Amniotic stem cell (primary cell): ENCODE measurements at regions not wholly inside any gene's neighbourhood (a gene's known extent, or its start where the extent isn't known, plus 50 kb on each side); places are given as distances from the start of the nearest gene placed in this dataset.
"Not testable (repeated sequence)": the region's sequence is repeated elsewhere in the genome, so short reads cannot be mapped to it uniquely, and the experiment has no call there.

ENCODE experiments used
- DNase-seq: peaks from one replicate; lab custom pipeline; 2025; lab: John Stamatoyannopoulos, UW

DNA sequence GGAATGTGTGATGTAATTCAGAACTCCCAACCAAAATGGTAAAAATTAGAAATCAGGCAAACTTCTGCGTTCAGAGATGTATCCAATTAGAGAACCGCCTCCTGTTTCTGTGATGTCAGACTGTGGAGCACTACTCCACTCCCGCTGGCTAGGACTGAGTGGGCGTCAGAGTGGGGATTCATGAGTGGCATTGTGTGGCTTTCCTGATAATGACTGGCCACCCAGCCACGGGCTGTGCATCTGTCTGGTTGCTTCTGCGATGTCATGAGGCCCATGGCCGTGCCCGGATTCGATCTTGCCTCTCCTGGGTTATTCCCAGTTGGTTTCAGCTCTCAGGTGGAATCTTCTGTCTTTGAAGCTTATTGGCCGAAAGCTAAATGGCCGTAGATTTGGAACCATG, 87.1 kb upstream of the KCNA1 start:
- no peak for DNase-seq

DNA sequence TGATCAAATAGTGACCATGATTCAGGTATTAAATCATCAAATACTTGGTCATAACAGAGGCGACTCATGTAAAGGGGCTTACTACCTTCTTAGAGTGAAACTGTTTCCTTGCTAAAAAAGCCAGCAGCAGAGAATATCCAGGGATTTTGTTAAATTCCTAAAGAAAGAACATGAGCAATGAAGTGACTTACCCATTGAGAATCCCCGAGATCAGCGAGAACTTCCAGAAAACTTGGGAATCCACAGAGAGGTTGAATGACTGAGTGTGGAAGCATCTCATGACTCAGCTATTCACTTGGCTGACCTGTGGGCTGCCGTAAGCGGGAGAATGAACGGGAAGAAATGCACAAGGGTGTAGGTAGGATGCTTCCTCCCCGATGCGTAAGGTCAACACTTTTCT, 85.3 kb upstream of the KCNA1 start:
- peak; percentile 17 for DNase-seq

DNA sequence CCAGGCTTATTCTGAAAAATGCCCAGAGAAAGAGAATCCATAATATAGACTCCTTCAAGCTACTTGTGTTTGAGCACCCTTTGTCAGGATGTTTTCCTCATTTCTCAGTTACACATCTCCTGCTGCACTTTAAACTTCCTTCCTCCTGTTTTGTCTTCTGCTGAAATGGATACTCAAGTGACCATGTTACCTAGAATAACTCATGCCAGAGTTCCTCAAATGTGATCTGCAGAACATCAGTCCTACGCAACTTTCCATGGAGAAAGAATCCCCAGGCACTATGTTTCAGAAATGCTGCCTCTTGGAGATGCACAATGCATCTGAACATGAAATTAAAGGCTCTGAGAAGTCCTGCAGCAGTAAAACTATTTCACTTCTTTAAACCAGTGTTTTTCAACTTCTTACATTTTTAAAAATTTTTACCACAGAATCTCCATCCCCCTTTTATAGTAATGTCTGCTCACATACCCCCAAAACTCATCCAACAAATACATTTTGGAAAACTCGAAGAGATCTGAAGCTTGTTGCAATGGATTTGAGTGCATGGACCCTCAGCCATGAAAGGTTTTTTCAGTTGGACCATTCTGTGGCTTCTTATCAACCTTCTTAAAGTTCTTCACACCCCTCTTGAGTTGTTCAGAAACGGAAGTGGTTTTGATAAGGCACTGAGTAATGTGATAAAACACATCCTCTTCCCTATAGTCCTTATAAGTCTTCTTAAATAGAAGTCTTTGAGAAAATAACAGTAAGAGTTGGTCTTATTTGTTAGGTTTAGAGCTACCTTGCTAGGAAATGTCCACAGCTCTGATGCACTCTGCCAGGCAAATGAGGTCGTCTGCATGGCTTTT, 84.5 kb upstream of the KCNA1 start:
- DNase-seq: no peak

DNA sequence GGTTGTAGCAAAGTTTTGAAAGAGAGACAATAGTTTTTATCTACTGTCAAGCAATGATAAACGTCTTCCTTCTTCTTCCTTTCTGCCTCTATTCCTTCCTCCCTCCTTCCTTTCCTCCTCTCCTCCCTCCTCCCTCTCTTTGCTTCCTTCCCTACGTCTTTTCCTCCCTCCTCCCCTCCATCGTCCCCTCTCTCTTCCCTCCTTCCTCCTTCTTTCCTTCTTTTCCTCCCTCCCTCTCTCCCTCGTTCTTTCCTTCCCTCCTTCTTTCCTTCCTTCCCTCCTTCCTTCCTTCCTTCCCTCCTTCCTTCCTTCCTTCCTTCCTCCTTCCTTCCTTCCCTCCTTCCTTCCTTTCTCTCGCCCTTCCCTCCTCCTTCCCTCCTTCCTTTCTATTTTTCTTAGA, 82.8 kb upstream of the KCNA1 start:
- no peak for DNase-seq

DNA sequence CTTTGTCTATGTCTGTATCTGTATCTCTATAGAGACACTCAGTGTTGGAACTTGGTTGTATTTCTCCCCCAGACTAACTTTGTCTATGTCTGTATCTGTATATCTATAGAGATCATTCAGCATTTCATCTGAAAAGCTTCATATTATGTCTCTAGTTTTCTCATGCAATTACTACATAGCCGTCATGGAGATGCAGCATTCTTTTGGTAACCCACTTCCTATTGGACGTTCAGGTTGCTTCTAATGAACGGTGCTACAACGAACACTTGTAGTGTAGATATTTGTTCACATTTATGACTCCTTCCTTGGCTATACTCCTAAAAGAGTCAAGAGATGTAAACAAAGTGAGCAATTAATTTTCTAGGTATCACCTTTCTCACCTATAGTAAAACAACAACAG, 81.5 kb upstream of the KCNA1 start:
- no peak for DNase-seq

DNA sequence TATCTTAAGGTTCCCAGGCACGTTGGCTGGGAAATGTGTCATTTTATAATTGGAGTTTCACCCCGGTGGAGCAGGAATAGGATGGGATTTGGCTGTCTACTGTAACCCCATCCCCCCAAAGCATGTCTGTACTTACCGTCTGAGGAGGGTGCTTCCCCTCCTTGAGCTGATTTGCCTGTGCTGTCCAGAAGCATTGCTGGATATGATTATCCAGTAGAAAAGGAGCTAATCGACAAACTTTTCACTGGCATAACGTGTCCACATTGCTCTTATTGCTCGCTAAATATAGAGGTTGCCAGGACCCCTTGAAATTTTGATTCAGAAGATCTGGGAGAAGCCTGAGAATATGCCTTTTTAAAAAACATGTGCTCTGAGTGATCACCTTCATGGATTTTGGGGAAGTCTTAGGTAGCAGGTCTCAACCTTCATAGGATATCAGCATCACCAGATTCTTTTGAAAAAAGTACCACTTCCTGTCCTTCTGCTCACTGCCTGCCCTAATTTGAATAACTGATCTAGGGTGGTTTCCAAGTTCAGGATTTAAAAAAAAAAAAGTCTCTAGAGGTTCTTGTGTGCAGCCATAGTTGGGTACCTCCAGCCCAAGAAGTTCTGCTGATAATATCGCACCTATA, 80.4 kb upstream of the KCNA1 start:
- DNase-seq: no peak

DNA sequence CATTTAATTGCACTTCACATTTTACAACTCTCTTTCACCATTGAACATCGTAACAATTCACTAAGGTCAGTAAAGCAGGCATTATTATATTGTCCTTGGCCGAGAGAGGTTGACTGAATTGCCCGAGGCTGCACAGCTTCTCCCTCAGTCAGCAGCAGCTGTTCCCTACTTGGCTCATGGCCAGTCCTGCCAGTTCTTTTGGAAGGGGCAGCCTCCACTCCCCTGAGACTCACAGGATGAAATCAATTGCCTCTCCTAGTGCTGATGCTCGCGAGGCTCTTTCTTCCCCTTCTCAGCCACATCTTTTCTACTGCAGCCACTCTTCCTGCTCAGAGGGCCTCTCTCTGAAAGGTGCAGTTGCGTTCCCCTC, 79.9 kb upstream of the KCNA1 start:
- no peak for DNase-seq

DNA sequence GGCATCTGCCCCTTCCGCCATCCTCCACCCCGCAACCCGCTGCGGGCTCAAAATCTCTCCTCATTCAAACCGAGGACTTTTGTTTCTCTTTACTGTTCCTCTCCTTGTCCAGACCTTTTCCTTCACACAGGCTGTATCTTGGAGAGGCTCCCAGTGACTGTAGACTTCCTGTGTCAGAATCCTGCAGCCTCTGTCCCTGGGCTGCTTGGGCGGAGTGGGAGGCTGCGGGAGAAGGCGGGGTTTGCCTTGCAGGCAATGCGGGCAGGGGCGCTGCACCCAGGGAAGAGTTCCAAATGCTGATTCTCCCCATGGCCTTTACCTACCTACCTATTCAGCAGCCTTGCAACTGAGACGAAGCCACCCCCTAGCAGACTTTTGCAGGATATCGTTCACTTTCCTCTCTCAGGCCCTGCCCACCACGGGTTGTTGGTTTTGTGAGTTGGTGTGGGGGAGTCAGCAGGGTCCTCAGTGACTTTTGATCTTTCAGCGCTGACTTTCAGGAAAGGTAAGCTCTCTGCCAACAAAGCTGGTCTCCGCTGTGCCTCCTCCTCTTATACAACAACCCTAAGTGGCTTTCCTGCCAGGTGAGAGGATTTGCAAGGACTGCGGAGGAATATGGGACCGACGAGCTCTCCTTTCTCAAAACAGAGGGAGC, 79.0 kb upstream of the KCNA1 start:
- DNase-seq: no peak

DNA sequence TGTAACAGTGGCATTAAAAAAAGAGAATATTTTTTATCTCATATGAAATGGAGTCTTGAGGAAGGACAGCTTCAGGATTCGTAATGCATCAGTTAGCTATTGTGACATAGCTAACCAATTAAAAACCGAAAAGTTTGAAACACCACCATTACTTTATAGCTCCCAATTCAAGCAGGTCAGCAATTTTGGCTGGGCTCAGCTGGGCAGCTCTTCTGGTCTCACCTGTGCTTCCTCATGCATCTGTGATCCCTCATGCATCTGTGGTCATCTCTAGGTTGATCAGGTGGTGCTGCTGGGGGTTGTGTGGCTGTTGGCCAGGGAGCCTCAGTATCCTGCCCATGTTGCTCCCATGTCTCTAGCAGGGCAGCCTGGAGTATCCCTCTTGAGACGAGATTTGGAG, 76.7 kb upstream of the KCNA1 start:
- DNase-seq: no peak

DNA sequence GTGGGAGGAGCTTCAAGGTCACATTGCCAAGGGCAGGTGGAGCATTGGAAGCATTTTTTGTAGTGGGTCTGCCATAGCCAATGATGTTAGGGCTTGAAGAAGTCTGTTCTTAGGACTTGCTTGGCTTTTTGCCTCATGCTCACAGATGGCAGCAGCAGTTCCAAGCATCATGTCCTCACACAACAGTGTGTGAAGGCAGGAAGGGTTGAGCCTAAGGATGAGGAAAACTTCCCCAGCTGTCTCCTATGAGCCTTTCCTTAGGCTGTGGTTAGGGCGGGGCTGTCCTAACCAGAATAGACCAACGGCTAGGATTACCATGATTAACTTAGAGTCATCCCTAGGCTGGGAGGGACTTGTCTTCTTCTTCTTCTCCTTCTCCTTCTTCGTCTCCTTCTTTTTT, 76.2 kb upstream of the KCNA1 start:
- DNase-seq: no peak

DNA sequence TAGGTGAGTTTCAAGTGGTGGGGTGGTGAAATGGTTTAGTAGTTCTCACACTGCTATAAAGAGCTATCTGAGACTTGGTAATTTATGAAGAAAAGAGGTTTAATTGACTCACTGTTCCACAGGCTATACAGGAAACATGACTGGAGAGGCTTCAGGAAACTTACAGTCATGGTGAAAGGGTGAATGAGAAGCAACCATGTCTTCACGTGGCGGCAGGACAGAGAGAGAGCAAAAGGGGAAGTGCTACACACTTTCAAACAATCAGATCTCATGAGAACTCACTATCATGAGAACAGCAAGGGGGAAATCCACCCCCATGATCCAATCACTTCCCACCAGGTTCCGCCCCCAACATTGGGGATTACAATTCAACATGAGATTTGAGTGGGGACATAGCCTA, 67.3 kb upstream of the KCNA1 start:
- not testable (repeated sequence) for DNase-seq

DNA sequence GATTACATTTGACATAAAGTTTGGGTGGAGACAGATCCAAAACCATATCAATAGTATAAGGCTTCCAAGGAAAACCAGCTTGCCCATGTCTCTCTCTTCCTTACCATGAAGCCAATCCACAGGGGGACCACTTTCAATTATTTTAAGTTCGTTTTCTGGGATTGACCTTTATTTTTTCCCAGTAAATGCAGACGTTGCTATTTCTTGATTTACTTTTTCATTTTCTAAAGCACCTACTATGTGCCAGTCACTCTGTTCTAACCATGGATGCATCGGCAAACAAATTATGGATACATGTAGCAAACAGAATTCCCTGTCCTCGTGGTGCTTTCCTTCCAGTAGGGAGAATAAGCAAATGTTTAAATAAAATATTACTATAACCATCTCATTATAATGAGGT, 65.8 kb upstream of the KCNA1 start:
- DNase-seq: no peak

DNA sequence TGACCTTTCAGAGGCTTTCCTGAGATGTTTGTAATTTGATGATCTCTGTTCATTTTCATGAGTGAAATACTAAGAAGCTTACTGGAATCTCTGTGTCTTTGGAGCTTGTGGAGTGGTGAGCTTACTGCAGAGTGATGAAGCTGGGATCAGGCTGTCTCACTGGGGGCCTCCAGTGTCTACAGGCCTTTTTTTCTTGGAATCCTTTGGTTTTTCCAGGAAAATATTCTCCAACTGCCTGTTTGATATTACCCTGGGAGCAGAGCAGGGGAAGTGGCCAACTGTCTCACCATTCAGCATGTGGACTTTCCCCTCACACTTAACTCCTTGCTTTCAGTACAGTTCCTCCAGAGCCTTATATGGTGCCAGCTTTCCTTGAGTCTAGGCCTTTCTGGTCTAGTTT, 62.0 kb upstream of the KCNA1 start:
- no peak for DNase-seq

DNA sequence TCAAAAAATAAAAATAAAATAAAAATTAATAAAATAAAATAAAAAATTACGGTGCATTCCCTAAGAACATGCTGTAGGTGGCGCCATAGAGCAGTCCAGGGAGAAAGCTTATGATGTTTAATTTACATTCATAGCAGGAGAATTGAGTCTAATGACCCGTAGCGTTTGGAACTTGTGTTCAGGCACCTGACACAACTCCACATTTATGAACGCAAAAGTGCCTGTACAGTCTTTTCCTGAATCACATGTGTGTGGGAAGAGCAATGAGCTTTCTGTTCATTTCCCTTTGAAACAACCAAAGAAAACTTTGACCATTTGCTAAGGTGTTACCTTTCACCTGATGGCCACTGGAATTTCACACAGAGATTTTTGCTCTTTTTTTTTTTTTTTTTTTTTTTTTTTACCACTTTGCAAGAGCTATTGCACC, 60.6 kb upstream of the KCNA1 start:
- DNase-seq: no peak

DNA sequence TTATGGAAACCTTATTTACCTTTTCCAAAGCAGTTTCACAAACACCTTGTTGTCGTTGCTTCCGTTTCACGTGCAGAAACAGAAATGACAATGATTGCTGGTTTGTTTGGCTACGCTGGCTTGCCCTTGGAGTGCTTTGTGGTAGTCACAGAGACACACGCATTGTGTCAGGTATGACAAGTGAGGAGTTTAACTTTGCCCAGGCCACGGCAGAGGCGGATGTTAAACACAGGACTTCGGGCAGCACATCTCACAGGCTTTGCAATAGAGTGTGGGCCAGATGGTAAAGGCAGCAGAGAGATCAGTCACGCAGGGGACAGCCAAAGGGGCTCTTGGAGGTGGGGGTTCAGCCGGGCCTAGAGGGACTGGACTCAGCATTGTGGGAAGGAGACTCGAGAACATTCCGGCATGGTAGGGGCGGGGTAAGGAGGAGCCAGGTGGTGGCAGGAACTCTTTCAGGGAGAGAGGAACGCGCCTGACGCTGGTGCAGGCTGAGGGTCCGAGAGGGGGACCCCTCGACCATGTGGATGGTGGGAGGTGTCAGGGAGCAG, 59.8 kb upstream of the KCNA1 start:
- DNase-seq: no peak

DNA sequence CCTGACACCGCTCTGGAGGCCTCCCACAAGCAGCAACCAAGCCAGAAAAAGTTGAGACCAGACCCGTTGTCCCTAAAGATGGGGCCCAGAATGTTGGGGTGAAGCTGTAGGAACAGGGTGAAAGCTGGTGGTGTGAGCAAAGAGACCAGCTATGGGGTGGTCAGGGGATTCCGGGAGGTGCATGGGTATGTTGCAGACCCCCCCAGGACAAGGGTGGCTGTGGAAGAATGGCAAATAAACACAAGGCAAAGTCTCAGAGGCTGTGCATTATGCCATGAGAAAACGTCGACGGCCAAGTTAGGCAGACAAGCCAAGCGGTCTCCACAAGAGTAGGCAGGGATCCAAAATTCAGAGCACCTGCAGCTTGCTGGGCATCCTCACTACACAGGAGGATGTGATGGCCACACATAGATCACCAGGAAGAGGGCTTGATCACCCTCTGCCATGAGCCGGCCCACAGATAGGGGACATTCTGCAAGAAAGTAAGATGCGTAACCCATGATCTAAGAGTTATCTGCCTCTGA, 58.8 kb upstream of the KCNA1 start:
- DNase-seq: no peak

DNA sequence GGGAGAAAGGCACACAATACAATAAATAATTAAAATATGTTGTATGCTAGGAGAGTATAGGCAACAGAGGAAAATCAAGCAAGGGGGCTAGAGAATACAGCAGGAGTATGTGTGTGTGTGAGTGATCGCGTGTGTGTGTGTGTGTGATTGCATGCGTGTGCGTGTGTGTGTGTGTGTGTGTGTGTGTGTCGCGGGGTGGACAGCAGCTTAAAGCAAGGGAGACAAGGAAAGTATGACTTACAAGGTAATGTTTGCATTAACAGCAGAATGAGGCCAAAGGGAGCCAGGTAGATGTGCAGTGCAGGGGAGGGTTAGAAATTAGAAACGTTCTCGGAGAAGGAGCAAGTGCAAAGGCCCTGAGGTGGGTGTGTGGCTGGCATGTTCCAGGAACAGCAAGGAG, 57.4 kb upstream of the KCNA1 start:
- DNase-seq: no peak

DNA sequence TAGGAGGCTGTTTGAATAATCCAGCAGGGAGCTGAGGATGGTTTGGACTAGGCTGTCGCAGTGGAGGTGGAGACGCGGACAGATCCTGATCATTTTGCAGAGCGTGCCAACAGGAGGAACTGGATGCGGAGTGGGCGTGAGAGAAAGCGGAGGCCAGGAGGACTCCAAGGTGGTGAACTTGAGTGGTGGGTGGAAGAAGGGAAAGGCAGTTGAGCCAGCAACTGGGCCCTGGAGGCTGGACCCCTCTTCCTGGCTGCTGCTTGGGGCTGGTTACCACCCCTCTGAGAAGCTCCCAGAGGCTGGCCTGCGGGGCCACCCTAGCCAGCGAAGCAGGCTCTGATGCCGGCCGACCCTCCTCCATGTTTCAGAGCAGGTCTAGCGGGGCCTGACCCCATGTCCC, 56.8 kb upstream of the KCNA1 start:
- no peak for DNase-seq

DNA sequence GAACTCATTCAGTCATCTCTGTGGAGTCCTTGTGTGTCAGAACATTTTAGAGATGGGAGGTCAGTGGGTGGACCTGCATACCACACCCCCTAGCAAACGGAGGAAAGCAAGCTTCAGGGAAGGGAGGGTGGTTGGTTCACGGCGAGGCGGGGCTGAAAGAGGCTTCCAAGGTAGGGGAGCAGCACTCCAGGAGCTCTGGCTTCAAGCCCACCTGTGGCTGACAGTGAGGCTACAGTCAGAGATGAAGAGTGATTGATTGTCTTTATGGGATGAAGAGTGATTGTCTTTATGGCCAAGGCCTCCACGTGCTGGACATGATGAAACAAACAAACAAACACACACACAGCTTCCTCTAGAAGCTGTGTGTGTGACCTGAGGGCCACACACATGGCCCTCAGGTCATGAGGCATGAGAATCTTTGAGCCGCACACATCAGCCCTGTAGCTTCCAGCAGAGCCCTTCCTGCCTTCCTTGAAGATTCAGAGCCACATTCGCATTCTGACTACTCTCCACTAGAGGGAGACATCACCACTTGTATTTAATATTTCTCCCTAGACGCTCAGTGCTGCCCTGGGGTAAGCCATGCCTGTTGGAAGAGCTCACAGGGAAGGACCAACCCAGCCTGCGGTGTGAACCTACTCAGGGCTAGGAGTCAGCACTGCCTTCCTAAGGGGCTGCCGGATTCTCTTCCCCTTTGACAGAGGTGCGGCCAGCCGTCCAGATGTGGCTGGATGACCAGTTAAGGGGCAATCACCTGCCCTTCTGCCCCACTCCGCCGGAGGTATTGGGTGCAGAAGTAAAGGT, 54.4 kb upstream of the KCNA1 start:
- DNase-seq: peak; percentile 75

DNA sequence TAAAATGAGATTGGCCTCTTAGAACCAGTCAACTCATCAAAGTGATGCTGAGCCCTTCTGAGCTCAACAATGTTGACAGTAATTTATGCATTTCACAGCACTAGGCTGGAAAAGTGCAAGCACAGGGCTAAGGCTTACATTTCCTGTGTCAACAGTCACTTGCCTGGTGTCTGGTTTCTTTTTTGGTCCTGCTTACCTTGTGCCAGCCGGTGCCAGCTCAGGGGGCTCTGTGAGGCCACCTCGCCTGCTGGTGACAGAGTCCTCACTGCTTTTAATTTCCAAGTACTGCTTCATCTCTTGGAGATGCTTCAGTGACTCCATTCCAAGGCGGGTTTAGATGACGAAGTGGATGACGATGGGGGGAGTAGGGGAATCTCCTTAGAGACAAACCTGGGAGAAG, 53.1 kb upstream of the KCNA1 start:
- no peak for DNase-seq

DNA sequence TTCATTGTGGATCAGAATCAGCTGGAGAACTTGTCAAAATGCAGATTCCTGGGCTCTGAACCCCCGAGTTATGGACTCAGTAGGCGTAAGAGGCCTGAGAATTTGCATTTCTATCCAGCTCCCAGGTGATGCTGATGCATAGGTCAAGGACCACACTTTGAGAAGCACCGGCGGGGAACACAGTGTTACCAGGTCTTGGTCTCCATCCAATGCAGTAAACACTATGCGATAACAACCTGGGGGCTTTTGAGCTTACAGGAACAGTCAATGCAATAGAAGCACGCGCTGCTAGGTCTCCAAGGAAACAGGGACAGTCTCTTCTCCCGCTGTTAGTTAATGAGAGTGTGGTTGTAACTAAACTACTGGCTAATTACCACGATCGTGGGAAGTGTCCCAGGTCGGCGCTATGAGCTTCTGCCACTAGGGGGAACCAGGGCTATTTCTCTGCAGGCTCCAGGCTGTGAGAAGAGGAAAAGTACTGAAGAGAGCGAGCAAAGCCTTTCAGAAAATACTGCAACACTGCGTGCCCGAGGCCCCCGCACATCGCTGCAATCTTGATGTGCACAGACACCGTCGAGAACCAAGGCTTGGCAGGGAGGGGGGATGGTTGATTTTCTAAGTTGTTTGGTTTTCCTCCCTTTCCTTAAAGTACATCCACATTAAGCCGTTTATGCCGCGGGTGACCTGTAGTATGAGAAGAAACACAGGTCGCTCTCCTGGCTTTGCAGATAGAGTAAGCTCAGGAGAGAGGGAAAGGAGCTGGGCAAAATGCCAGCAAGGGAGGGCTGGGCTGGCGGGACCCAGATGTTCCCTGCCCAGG, 52.0 kb upstream of the KCNA1 start:
- peak; percentile 52 for DNase-seq
